ENCODE measurements at regions not wholly inside any gene's neighbourhood (a gene's known extent, or its start where the extent isn't known, plus 50 kb on each side); places are given as distances from the start of the nearest gene placed in this dataset.
A peak's percentile ranks its signal among the peaks of the same experiment; 100 is the strongest.
"Not testable (repeated sequence)": the region's sequence is repeated elsewhere in the genome, so short reads cannot be mapped to it uniquely, and the experiment has no call there.

DNA sequence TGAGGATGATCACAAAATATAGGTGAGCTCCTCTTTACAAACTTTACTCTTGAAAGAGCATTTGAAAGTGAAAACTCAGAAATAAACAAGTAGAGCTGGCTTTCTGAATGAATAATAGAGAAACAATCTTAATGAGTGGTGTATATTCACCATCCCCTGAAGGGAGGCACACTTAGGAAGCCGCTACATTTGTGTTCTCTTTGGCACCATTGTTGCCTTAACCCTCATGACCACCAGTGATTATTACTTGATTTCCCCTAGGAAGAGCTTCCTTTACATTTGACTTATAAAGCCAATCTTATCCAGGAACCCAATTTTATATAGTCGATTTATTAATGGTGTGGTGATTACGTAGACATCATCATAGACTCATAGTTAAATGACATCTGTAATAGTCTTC is 883.9 kb downstream of the TBL1XR1 start:
- no peak for DNase-seq

DNA sequence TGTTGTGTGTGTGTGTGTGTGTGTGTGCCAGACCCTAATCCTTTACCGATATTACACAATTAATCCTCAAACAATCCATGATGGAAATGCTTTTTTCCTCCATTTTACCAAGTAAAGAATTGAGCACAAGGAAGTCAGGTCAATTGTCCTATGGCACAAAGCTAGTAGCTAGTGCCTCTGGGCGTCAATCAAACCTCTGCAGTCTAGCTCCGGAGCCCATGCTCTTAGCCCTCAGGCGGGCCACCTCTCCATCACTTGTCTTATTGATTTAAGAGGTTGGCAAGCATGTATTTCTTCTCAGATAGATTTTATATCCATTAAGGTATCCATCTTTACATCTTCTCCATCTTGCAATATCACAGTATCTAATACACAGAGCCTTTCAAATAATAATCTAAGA is 886.6 kb downstream of the TBL1XR1 start:
- no peak for DNase-seq

DNA sequence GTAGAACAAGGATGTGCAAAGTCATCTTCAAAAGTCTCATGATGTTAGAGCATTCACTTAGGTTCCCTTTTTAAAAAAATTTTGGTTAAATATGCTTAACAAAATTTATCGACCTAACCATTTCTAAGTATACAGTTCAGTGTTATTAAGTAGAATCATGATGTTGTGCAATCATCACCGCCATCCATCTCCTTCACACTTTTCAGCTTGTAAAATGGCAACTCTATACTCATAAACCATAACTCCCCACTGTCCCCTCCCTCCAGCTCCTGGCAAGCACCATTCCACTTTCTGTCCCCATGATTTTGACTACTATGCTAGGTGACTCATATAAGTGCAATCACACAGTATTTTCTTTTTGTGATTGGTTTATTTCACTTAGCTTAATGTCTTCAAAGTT is 895.0 kb downstream of the TBL1XR1 start:
- no peak for DNase-seq

DNA sequence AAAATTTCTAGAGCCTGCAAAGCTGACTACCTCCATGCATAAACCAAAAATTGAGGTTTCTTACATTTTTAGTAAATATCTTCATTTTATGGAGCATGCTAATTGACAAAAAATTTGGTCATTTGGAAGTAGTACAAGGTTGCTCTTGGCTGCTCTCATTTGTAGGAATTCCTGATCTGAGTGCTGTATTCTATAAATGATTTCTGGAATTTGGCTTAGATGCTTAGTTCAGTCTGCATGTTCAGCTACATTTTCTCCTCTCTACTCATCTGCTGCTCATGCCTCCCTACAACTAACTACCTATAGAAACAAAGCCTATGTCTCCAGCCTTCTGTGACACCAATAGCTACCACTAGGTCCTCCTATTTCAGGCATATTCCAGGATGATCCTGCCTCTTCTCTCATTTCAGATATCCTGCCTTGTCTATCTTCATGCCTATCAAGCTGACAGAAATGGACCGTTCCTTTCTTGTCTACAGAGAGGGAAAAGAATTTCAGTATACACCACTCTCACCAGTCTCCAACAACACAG is 901.1 kb downstream of the TBL1XR1 start:
- no peak for DNase-seq

DNA sequence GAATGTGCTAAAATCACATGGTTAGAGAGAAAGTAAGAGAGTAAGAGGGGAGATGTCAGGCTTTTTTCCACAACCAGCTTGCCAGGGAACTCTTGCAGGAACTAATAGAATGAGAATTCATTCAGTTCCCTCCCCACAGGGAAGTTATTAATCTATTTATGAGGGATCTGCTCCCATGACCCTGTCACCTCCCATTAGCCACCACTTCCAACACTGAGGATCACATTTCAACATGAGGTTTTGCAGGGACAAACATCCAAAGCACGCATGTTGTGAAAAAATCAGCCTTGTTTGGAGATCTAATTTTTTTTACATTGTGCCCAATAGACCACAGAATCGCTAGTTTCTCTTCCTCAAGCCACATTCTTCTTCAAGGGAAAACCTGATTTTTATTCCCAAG is 904.0 kb downstream of the TBL1XR1 start:
- peak; percentile 20 for DNase-seq

DNA sequence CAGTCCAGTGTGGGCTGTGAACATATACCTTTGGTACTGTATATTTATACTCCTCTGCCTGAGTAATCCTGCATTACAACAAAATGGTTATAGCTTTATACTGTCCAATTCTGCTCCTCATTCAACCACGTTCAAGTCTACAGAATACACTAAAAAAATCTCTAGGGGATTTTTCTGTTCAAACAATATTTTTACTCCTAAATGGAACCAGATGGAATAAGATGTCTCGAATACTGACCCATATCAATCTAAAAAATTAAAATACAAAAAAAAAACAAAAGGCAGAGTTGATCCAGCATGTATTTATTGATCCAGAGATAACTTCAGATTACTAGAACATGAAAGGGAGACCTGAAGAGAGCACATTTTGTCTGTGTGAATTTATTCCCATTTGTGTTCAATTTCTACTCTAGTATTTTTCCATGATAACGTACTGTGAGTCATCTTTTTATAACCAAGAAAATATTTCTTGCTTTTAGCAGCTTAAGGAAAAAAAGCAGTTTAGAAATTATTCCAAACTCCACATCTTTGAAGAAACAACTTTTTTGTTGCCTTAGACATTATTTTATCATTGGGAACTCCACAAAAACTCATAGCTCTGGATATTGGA is 910.7 kb downstream of the TBL1XR1 start:
- peak; percentile 23 for DNase-seq

DNA sequence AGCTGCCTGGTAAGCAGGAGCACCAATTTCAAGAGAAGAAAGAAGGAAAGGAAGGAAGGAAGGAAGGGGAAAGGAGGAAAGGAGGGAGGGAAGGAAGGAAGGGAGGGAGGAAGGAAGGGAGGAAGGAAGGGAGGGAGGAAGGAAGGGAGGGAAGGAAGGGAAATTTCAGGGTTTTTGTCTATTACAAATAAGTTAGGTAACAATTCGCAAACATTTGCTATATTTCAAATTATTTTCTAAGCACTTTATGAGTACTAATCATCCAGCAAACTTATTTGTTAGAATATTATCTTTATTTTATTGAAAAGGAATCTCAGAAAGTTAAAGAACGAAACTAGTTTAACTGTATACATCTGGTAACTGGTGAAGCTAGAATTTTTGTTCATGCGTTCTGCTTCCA is 921.7 kb downstream of the TBL1XR1 start:
- DNase-seq = no peak

DNA sequence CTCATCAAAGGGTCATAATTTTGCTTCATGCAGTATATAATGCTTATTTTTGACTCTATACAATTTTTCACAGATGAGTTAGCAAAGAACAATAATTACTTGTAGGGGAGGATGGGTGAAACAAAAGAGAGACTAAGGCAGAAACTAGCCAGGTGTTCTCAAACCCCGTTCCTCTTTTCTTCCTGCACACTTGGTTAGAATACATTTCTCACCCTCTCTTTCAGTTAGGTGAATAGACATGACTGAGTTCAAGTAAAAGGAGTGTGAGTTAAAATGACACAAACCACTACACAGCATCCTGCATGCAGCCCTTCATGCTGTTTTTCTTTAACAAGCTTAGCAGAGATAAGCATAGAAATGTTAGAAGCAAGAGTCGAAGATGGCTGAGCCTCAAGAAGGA is 922.2 kb downstream of the TBL1XR1 start:
- DNase-seq = no peak

DNA sequence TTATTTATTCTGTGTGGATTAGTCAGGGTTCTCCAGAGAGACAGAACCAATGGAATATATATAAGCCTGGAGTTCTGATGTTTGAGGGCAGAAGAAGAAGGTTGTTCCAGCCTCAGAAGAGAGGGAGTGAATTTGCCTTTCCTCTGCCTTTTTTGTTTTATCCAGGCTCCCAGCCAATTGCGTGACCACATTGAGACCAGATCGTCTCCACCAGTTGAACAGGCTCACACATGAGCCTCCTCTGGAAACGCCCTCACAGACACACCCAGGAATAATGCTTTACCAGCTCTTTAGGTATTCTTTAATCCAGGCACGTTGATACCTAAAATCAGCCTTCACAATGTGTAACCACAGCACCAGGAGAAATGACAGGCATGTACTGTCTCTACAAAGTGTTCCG is 923.1 kb downstream of the TBL1XR1 start:
- DNase-seq = no peak

DNA sequence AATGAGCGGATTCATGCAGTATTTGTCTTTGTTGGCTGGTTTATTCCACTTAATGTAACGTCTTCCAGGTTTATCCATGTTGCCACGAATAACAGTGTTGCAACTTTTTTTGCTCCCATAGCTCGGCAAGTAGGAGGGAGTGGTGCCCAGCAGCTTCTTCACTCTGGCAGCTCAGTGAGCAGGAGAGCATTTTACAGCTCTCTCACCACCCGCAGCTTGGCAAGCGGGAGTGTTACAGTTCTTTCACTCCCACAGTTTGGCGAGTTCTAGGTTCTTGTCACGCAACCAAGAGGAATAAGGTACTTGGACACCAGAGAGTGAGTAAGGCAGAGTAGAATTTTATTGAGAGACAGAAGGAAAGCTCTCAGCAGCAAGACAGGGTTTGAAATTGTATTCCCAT is 935.2 kb downstream of the TBL1XR1 start:
- DNase-seq = no peak

DNA sequence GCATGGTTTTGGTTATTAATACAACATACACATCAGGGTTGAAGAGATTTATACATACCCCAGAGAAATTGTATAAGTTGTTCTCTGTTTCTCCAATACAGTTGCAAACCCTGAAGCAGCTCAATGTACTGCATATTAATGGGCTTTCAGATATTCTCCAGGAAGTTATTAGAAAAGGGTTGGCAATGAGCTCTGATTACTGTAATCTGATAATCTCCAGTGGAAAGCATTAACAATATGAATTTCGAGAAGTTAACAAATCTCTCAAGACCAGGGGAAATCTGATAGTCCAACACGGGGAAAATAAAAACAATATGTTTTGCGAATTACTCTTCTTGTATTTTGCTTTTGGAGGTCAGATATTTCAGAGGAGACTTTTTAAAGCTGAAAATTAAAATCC is 950.1 kb downstream of the TBL1XR1 start:
- peak; percentile 48 for DNase-seq

DNA sequence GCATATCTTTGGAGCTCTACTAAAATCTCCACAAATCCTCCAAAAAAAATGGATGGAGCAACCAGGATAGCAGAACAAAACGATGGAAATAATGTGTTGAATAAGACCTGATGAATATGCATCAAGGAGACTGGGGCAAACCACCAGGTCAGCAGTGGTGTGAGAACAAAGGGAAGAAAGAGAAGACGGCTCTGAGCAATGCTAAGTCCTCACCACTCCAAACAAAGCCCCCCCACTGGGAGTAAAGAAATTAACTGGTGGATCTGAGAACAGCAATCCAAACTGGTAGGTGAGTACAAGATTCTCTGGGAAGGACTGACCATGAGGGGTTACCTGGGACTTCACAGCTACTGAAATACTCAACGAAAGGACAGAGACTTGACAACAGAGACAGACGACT is 977.3 kb downstream of the TBL1XR1 start:
- DNase-seq = no peak

DNA sequence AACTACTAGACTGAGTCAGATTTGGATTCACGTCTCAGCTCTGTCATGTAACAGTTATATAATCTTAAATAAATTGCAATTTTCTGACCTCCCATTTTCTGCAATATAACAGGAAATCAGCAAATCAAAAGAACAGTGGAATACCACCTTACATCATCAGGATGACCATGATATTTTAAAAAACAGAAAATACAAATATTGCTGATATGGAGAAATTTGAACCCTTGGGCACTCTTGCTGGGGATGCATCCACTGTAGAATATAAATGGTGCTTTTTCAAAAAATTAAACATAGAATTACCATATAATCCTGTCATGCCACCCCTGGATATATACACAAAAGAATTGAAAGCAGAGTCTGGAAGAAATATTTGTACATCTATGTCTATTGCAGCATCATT is 982.5 kb downstream of the TBL1XR1 start:
- no peak for DNase-seq

DNA sequence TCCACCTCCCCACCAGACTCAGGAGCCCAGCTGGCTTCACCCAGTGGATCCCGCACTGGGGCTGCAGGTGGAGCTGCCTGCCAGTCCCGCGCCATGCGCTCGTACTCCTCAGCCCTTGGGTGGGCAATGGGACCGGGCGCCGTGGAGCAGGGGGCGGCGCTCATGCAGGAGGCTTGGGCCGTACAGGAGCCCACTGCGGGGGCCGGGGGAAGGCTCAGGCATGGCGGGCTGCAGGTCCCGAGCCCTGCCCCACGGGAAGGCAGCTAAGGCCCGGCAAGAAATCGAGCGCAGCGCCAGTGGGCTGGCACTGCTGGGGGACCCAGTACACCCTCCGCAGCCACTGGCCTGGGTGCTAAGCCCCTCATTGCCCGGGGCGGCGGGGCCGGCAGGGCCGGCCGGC is 984.0 kb downstream of the TBL1XR1 start:
- DNase-seq = not testable (repeated sequence)

DNA sequence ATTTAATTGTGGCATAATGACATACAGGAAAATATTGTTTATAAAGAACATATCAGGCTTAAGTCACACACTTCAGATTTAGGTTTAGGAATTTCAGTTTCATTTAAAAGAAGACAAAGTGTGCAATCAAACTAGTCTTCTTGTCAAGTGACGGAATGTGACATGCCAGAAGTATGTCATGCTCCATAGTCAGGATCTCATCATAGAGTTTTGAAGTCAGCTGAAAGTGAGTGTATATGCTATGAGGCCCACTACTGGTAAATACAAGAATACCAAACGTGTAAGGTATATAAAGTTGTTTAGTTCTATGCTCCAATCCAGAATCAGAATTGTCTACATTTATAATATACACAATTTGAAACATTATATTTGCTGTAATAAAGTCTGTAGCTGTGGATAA is 988.4 kb downstream of the TBL1XR1 start:
- DNase-seq = no peak

DNA sequence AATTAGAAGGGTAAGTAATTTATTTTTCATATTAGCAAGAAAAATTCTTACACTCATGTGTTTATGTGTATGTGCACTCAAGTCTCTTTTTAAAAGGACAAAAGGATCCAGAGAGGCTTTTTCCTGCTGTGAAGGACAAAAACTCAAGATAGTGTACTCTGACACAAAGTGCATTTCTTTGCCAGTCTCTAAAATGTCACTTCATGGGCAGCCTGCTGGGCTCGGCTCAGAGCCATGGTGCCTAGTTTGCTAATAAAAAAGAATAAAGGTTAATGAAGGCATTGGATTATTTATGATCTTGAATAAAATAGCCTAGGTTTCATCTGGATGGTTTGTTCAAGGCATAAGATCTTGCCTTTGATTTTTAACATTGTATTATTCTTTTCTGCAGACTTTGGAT is 989.0 kb downstream of the TBL1XR1 start:
- DNase-seq = no peak

DNA sequence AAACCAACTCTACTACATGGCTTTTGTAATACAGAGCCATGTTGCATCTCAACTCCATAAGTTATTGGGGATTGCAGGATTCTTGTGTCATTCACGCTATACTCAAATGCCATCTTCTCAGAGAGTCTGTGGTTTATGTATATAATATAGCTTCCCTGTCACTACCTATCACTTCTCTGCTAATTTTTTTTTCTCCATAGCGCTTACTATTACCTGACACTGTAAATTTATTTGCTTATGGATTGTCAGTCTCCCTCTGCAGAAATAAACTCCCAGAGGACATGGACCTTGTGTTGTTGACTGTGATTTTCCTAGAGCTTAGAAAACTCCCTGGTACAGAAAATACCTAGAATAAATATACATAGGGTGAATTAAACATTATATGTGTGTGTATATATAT is 990.5 kb downstream of the TBL1XR1 start:
- DNase-seq = no peak

DNA sequence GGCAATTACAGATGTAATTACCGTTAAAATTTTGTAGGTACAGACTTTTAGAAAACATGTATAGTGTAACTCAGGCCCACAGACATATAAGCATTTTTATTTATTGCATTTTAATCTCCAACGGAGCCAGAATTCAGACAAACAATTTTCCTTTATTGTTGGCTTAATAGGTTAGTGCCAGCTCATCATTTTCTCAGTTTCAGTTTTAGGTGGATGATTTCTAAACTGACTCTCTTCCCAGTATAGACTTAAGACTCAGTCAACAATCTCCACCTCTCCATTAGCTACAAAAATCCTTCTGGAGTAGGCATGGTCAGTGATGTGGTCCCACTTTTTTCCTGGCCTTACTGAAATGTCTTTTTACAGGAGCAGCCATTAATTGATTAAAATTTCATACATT is 994.6 kb downstream of the TBL1XR1 start:
- DNase-seq = no peak

DNA sequence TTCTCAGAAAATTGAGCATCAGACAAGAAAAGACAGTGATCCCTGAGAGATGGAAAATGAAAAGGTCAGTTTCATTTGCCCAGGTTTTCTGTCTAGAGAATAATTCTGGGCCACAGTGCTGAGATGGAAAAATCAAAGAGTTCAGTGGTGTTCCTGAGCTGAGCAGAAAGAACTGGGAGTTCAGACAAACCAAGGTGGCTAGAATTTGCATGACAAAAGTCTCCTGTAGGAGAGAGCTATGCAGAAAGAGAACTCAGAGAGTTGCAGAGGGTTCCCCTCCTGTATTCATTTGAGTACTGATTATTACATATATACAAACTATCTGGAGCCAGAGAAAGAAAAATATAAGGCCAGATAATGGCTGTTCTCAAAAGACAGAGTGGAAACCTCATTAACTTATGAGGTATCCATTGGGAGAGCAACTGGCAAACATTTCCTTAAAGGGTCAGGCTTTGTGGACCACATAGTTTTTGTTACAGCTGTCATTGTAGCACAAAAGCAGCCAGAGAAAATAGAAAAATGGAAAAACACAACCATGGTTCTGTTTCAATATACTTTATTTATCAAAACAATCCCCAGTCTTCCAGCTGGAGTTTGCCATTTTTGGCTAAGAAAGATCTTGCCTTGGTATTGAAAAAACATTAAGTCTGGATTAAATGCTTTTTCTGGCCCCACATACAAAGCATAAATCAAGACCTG is 1004.1 kb downstream of the TBL1XR1 start:
- DNase-seq = peak; percentile 73

DNA sequence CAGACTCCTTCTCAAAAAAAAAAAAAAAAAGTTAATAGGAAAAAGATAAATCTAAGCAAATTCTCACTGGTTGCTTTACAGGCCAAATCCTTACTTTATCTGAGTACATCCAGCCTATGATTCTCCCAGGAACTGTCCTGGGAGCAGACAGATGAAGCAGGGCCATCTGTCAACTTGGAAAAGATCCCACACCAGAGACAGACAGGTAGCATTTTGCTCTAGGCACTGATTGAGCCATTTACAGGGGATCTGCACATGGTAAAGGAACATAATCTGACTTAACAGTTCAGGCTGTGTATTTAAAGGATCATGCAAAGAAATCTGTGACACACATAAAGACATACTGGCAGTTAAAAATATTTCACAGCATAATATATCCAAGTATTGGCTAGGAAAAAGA is 1006.5 kb downstream of the TBL1XR1 start:
- DNase-seq = no peak

DNA sequence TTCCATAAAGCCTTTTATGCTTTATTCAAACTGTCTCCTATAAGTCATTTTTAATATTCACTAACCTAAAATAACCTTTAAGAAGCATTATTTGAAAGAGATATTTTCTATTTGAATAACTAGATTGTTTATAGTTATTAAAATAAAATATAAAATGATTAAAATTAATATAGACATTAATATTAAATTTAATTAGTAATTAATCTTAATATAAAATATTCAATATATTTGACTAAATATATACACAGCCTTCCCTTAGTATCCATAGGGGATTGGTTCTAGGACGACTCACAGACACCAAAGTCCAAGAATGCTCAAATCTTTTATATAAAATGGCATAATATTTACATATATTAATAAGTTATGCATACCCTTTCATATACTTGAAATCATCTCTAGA is 1014.1 kb downstream of the TBL1XR1 start:
- DNase-seq = no peak

DNA sequence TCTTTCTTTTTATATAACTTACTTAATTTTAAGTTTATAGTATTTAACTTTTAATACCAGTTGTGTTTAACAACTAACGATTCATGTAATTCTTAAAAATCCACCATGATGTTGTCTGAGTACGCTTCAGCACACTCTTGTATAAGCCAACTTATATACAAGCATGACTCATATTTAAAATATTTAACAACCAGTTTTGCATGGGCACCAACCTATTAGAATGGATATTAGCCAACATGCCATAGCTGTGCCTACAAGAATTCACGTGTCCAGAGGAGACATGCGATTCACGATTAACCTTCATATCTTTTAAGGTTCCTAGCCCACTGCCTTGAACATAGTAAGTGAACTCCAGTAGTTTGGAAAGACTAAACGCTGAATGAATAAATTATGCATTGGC is 1023.2 kb downstream of the TBL1XR1 start:
- no peak for DNase-seq

DNA sequence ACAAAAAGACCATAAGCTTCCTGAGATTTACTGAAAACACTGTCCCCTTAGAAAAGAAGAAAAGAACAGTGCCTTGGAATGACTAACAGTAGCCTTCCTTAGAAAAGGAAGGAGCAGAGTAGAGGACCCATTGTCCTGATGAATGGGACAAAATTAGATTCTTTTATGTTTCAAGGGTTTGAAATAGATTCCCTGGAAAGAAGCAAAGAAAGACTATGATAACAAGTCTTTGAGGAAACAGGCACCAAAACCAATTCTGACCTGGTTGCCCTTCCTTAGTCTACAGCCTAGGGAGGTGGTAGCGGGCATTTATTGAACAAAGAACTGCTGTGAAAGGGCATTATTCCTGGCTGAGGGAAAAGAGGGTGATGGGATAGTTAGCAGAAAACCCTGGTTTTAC is 1024.8 kb downstream of the TBL1XR1 start:
- DNase-seq = no peak

DNA sequence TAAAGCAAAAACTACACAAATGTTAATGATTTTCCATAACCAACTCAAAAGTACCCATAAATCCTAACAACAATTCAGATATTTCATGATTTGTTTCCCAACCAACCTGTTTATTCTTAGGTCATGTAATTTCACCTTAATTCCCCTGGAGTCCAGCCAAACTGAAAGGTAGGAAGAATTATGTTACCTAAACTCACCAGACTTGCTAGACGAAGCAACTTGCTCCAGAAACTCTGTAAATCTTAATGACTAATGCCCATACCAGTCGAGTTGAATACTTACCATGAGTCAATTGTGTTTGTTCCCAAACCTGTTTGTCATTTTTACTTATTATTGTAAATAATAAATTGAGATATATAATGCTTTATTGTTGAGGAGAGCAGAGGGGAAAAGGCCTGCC is 1030.0 kb downstream of the TBL1XR1 start:
- DNase-seq = no peak

DNA sequence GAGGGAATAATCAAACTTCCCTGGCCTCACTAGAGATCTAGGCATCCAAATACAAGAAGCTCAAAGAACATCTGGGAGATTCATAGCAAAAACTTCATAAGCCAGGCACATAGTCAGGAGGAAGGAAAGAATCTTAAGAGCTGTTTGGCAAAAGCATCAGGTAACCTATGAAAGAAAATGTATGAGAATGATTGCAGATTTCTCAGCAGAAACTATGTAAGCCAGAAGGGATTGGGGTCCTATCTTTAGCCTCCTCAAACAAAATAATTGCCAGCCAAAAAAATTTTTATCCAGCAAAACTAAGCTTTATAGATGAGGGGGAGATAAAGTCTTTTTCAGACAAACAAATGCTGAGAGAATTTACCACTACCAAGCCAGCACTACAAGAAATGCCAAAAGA is 1036.3 kb downstream of the TBL1XR1 start:
- DNase-seq = no peak
